ENCODE measurements at regions not wholly inside any gene's neighbourhood (a gene's known extent, or its start where the extent isn't known, plus 50 kb on each side); places are given as distances from the start of the nearest gene placed in this dataset.
"Not testable (repeated sequence)": the region's sequence is repeated elsewhere in the genome, so short reads cannot be mapped to it uniquely, and the experiment has no call there.

- DNase-seq: no peak
These were observed 686.1 kb upstream of the IGFBP3 start for GRCh38 chr7:46607176-46607575.

GRCh38 chr7:46606761-46607160 is 685.7 kb upstream of the IGFBP3 start:
- DNase-seq: no peak

- no peak for DNase-seq
These were observed 683.2 kb upstream of the IGFBP3 start for GRCh38 chr7:46604241-46604661.

GRCh38 chr7:46603780-46604179 is 682.7 kb upstream of the IGFBP3 start:
- DNase-seq: no peak

GRCh38 chr7:46603296-46603752 is 682.3 kb upstream of the IGFBP3 start:
- DNase-seq: no peak

GRCh38 chr7:46600340-46600739 is 679.3 kb upstream of the IGFBP3 start:
- DNase-seq: no peak

- DNase-seq: not testable (repeated sequence)
These were observed 673.8 kb upstream of the IGFBP3 start for GRCh38 chr7:46594831-46595230.

GRCh38 chr7:46590918-46591905 is 670.1 kb upstream of the IGFBP3 start:
- not testable (repeated sequence) for DNase-seq

GRCh38 chr7:46589286-46589685 is 668.2 kb upstream of the IGFBP3 start:
- DNase-seq: no peak

GRCh38 chr7:46586406-46586805 is 665.3 kb upstream of the IGFBP3 start:
- DNase-seq: no peak

- DNase-seq: no peak
These were observed 662.6 kb upstream of the IGFBP3 start for GRCh38 chr7:46583656-46584055.

- DNase-seq: no peak
These were observed 660.2 kb upstream of the IGFBP3 start for GRCh38 chr7:46581268-46581667.

- DNase-seq: no peak
These were observed 659.7 kb upstream of the IGFBP3 start for GRCh38 chr7:46580766-46581165.

GRCh38 chr7:46577394-46577793 is 656.3 kb upstream of the IGFBP3 start:
- DNase-seq: no peak

GRCh38 chr7:46576950-46577349 is 655.9 kb upstream of the IGFBP3 start:
- DNase-seq: no peak

- DNase-seq: no peak
These were observed 651.6 kb upstream of the IGFBP3 start for GRCh38 chr7:46572691-46573090.

- no peak for DNase-seq
These were observed 650.9 kb upstream of the IGFBP3 start for GRCh38 chr7:46571996-46572395.

GRCh38 chr7:46569133-46569465 is 648.0 kb upstream of the IGFBP3 start:
- DNase-seq: no peak

GRCh38 chr7:46568420-46569132 is 647.5 kb upstream of the IGFBP3 start:
- DNase-seq: no peak

GRCh38 chr7:46567858-46568257 is 646.8 kb upstream of the IGFBP3 start:
- DNase-seq: no peak

GRCh38 chr7:46566097-46566774 is 645.2 kb upstream of the IGFBP3 start:
- no peak for DNase-seq

- DNase-seq: no peak
These were observed 644.4 kb upstream of the IGFBP3 start for GRCh38 chr7:46565253-46566096.
